Testis (tissue), 2 donors: ENCODE measurements at regions not wholly inside any gene's neighbourhood (a gene's known extent, or its start where the extent isn't known, plus 50 kb on each side); places are given as distances from the start of the nearest gene placed in this dataset.

ENCODE experiments used
- CTCF ChIP-seq, 3 experiments: fragments of 450-650 bp in 2 of 3; fragments of 200-600 bp in 1 of 3; sonication (generic) in 1 of 3; IDR thresholded peaks; one replicate each; pipeline ENCODE4 v1.5.1; 2016 to 2019; ENCODE audit warnings: antibody characterized with exemption in 3 of 3, mild to moderate bottlenecking in 2 of 3, moderate library complexity in 1 of 3
- POLR2A ChIP-seq: fragments of 450-650 bp; IDR thresholded peaks from one replicate; pipeline ENCODE4 v1.6.1; 2017; ENCODE audit warnings: antibody characterized with exemption, mild to moderate bottlenecking, moderate library complexity

GRCh38 chr19:29075149-29075548 lies 137.8 kb downstream of the UQCRFS1 start:
- TF ChIP-seq CTCF (IDR thresholded peaks at IDR 0.05) (no peak), POLR2A (no peak)
